ENCODE measurements at regions not wholly inside any gene's neighbourhood (a gene's known extent, or its start where the extent isn't known, plus 50 kb on each side); places are given as distances from the start of the nearest gene placed in this dataset.
"Not testable (repeated sequence)": the region's sequence is repeated elsewhere in the genome, so short reads cannot be mapped to it uniquely, and the experiment has no call there.

DNA sequence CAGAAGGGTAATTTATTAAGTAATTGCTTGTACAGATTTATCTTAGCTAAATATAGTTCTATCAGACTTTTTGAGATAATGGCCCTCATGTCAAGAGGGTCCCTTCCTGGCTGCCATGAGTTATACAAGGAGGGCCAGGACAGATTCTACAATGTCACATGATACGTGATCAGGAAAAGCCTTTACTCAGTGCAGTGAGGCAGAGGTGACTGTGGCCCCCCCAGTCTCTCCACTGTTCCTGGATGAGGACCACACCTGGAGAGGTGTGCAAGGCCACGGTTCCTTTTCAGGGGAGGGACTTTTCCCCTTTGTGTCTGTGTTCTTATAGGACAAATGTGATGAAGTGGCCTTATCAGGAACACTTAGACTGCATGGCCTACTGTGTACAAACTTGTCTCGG lies 54.3 kb upstream of the LRCH1 start:
- DNase-seq (ENCODE audit: low read depth in 3 of 3), result no peak

DNA sequence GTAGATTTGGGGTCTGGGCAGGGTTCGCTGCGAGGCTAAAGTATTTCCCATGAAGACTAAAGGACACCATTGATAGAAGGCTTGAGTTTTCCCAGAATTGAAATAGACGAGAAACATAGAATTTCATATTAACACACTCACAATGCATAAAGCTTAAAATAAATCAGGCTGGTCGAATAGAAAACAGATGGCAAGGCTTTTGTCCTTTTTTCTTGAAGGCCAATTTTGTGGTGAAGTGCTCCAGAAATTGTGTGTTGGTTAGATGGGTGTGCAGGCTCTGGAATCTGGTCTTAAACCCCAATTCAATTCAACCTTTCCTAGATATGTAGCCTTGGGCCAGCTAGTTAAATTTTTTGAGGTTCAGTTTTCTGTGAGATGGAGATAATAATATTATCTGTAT lies 56.9 kb upstream of the LRCH1 start:
- DNase-seq (ENCODE audit: low read depth in 3 of 3), result no peak

DNA sequence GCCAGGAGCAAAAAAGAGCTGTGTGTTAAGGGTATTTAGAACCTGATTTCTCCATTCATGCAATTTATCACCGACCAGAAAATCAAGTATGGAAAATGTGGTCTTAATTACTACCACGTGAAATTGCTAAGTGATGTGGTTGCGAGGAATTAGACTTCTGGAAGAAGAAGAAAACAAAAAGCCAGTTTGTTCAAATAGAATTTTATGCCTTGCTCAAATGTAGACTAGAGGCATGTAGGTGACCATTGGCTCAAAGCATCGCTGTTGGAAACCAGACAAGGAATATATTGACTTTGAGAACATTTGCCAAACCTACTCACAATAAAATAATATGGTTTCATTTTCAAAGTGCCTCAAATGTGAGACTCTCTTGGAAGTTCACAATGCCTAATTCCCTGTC lies 57.3 kb upstream of the LRCH1 start:
- DNase-seq (ENCODE audit: low read depth in 3 of 3), result no peak

DNA sequence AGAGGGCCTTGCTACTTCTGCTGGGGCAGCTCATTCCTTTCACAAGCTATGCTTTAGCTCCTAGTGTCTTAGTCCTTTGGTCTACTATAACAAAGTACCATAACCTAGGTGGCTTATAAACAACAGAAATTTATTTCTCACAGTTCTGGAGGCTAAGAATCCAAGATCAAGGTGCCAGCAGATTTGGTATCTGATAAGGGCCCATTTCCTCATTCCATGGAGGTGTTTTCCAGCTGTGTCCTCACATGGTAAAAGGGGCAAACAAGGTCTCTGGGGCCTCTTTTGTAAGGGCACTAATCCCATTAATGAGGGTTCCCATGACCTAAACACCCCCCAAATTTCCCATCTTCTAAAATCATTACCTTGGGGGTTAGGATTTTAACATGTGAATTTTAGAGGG lies 57.9 kb upstream of the LRCH1 start:
- no peak for DNase-seq (ENCODE audit: low read depth in 3 of 3)

DNA sequence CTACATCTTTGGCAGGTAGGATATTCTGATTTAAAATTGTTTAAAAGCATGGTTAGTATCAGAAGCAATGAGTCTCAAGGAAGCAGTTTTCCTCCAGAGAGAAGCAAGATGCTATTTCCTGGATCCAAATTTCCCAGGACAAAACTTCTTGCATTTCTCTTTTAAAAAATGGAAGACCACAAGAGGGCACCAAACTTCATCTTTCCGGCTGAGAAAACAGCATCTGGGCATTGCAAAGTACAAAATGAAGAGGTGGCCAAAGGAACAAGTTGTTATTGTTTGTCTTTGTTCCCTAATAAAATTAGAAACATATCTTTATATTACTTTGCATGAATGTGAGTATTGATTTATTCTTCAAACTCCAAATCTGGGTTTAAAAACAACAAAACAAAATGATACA lies 60.0 kb upstream of the LRCH1 start:
- DNase-seq (ENCODE audit: low read depth in 3 of 3), result no peak

DNA sequence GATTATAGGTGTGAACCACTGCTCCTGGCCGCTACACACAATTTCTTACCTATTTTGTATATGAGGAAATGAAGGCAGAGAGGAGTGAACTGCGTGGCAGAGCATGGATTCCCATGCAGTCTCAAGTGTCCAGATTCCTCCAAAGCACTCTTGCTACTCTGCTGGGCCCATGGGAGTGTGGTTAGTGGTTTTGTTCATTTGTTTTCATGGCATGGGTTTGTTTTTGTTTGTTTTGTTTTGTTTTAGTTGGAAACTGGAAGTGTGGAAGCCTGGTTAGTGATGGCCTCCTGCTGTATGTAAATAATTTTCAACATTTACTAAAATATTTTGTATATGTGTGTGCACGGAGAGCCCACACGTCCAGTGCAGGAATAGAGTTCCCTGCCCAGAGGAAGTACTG lies 61.3 kb upstream of the LRCH1 start:
- no peak for DNase-seq (ENCODE audit: low read depth in 3 of 3)

DNA sequence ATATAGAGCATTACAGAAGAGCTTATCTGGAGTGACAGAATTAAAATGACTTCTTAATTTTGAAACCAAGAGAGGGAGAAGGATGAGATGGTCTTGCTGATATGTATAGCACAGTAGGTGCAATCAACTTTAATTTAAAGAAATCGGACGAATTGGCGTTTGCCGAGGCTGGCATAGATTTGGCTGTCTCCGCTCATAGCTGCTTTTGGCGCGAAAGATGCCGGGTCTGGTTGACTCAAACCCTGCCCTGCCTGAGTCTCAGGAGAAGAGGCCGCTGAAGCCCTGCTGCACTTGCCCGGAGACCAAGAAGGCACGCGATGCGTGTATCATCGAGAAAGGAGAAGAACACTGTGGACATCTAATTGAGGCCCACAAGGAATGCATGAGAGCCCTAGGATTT lies 62.3 kb upstream of the LRCH1 start:
- not testable (repeated sequence) for DNase-seq (ENCODE audit: low read depth in 3 of 3)

DNA sequence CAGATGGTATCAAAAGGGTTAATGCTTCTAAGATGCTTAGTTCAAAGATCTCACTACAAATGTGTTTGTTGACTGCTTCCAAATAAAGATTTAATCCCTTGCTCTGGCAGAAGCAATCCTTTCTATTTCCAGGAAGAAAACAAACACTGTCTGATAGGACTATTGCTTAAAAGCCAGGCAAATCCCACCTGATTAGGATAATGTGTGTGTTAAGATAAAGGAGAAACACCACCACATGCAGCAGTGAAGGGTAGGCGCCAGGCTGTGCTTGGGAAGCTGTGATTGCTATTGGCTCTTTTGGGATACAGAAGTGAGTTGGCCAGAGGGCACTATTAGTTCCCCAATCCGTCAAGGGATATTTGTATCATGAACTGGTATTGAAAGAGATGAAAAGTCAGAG lies 62.8 kb upstream of the LRCH1 start:
- DNase-seq (ENCODE audit: low read depth in 3 of 3), result no peak

DNA sequence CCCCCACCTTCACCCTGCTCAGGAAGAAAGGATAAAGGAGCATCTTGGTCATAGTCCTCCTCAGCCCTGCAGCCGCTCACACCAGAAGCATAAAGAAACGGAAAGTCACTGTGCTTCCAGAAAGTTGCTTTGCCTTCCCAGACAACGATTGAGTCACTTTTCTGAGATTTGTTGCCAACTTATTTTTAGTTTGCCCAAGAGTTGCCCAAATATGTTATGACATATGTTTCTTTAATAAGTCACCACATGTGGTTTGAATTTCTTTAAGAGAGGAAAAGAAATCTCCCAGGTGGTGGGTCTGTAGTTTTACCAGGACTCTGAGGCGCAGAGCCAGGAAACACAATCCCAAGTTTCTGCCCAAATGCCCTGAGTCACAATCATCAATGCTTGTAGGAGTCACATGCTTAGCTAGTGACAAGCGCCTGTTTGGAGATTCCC lies 63.4 kb upstream of the LRCH1 start:
- no peak for DNase-seq (ENCODE audit: low read depth in 3 of 3)

DNA sequence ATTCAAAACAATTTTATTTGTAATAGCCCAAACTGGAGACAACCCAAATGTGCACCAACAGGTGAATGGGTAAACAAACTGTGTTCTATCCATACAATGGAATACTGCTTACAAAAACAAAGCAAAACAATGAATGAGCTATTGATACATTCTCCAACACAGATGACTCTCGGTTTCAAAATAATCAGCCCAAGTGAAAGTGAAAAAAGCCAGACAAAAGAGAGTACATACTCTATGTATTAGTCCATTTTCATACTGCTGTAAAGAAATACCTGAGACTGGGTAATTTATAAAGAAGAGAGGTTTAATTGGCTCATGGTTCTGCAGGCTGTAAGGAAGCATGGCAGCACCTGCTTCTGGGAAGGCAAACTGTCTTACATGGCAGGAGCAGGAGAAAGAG lies 65.2 kb upstream of the LRCH1 start:
- no peak for DNase-seq (ENCODE audit: low read depth in 3 of 3)

DNA sequence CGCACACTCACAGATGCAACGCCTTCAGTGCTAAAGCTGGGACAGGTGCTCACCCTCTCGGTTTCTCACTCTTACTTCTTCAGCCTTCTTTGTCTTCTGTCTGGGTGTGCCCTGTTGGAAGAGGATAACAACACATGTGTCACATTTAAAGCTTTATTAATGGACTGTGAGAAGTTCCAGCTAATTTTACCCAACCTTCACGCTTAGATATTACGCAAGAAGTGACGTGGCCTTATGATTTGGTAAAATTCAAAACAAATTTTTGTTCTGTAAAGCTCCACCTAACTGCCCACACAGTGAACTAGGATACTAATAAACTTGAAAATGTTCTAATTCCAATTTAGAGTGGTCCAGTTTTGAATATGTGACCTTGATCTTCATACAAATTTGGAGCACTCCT lies 66.7 kb upstream of the LRCH1 start:
- DNase-seq (ENCODE audit: low read depth in 3 of 3), result no peak

DNA sequence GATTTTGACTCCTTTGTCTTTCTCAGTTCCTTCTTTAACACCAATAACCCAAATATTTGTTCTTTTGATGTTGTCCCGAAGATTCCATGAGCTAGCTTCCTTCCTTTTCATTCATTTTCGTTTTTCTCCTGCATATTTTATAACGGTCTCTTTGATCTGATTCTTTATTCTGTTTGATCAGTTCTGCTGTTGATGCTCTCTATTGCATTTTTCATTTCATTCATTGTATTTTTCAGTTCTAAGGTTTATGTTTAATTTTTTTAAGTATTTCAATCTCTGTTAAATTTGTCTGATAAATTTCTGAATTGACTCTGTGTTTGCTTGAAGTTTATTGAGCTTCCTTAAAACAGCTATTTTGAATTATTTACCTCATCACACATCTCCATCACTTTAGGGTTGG lies 68.4 kb upstream of the LRCH1 start:
- no peak for DNase-seq (ENCODE audit: low read depth in 3 of 3)

DNA sequence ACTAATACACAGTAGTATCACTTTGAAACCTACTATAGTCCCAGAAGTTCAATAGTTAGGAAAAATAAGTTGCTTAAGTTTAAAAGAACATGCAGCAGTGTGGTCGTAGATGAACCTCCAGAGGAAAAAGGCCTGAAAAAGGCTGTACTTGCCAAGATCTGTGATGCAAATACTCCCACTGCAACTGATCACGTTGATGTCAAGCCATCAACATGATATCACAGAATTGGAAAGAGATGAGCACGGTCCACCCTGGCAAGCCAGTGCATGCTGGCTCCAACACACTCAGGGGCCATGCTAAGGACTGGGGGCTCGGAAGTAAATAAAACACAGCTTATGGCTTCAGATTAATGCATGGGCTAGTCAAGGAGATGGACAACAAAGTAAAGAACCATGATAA lies 71.8 kb upstream of the LRCH1 start:
- no peak for DNase-seq (ENCODE audit: low read depth in 3 of 3)

DNA sequence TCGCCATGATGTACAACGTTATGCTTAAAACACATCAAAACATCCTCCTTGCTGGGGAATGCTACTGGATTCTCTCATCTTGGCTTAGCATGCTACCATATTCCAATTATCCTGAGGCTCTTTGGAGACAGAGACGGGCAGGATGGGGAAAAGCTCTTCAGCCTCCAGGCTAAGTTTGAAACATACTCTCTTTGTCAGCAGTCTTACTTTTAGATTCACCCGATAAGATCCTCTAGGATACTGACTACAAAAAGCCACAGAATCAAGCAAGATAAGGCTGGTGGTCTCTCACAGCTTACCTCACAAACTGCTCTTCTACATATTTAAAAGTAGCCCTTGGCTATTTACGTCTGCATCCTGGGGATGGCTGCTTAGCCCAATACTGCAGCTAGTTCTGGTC lies 72.8 kb upstream of the LRCH1 start:
- no peak for DNase-seq (ENCODE audit: low read depth in 3 of 3)

DNA sequence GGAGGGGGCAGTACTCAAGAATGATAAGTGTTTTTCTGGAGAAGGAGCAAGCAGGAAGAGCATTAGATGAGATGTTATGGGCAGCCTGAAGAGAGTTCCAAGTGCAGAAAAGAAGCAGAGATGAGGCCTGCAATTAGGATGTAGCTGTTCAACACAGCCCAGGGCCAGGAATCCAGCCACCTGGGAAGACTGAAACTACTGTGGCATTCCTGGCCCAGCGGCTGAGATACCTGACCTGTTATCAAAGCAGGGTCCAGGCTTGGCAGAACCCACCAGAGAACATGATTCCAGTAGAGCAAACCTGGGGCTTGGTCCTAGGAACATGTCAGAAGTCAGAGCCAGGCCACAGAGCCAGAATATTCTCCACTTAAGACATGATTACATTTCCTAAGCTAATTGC lies 73.3 kb upstream of the LRCH1 start:
- DNase-seq (ENCODE audit: low read depth in 3 of 3), result no peak

DNA sequence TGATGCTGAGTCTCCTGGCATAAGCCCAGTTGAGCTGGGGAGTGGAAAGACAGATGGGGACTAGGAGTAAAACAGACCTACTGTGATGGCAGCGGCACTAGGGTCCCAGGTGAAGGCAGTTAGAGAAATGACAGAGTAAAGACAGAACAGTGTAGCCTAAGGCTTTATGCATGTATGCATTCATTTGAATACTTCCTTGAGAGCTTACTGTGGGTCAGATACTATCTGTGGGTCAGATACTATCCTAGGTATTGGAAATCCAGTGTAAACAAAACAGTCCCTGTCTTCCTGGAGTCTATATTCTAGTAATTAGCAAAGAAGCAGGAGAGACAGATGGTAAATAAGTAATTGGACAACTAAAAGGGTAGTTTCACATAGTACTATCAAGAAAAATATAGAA lies 73.7 kb upstream of the LRCH1 start:
- no peak for DNase-seq (ENCODE audit: low read depth in 3 of 3)

DNA sequence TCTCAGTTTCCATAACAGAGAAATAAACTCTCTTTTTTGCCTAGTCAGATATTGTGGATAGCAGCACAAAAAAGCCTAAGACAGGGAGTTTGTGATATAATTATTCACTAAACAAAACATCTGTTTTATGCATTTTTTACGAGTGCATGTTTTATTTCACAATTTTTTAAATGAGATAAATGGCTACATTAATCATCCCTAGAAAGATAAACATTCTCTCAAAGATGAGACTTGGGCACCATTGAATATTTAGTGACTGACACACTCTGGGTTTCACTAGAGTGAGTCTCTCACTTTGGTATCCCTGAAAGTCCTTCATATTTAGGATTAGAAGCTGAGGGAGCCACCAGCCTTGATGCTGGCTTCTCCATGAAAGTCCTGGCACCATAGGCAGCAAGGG lies 74.3 kb upstream of the LRCH1 start:
- no peak for DNase-seq (ENCODE audit: low read depth in 3 of 3)

DNA sequence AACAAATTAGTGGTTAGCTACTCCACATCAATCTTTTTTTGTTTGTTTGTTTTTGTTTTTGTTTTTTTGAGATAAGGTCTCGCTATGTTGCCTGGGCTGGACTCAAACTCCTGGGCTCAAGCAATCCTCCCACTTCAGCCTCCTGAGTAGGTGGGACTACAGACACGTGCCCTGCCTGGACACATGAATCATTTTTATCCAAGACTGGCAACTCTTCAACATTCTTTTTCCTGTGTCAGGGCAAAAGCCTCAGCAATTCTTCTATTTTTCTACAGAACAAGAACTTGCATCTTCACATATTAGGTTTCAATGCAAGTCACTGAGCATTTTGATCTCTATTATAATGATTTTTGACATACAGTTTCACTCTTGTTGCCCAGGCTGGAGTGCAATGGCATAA lies 76.8 kb upstream of the LRCH1 start:
- no peak for DNase-seq (ENCODE audit: low read depth in 3 of 3)

DNA sequence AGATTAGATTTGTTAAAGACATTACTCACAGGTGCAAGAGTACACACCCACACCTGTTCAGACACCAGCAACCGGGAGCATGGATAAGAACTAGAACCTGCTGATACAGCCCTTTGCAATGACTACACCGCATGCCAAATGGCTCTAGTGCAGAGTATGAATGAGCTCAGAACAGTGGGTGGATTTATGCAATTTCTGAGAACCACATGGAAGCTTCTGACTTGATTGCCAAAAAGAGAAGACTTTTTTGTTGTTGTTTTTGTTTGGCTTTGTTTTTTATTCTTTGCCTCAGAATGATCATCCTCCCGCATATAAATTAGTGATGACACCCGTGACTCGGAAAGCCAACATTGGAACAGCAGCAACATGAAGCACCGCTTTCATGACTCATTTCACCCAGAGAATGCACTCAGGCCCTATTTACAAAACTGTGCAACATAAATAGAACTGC lies 77.4 kb upstream of the LRCH1 start:
- no peak for DNase-seq (ENCODE audit: low read depth in 3 of 3)

DNA sequence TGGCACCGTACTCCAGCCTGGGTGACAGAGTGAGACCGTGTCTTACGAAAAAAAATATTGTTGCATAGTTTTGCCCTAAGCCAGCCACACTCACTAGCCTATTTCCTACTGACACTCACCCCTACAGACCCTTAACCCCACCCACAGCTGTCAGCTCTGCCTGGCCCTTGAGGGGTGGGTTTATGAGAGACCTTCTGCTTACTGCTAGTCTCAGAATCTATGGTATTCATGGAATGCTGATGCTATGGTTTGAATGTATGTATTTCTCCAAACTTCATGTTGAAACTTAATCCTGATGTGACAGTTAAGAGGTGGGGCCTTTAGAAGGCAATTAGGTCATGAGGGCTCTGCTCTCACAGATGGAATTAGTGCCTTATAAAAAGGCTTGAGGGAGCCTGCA lies 79.2 kb upstream of the LRCH1 start:
- DNase-seq (ENCODE audit: low read depth in 3 of 3), result no peak

DNA sequence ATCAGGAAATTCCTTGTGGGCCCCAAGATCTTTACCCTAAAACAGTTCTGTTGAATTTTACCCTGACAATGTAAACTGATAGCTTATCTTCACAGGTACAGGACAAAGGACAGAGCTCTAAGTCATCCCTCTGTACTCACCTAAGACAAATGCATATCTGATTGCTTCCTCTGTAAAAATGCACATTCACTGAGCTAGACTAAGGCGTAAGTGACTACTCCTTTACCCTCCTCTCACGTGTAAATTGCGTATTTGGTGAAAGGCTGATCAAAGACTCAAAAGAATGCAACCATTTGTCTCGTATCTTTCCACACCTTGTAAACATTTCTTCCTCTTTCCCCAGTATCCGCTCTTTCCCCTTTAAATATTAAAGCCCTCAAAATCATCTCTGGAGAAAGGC lies 80.6 kb upstream of the LRCH1 start:
- DNase-seq (ENCODE audit: low read depth in 3 of 3), result no peak

DNA sequence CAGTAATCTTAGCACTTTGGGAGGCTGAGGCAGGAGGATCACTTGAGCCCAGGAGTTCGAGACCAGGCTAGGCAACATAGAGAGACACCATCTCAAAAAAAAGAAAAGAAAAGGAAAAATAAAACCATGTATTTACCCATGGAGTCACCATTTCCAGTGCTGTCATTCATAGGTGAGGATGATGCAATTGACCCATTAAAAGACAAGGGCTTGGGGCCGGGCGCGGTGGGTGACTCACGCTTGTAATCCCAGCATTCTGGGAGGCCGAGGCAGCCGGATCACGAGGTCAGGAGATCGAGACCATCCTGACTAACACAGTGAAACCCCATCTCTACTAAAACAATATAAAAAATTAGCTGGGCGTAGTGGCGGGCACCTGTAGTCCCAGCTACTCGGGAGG lies 82.6 kb upstream of the RUBCNL start:
- DNase-seq (ENCODE audit: low read depth in 3 of 3), result not testable (repeated sequence)

DNA sequence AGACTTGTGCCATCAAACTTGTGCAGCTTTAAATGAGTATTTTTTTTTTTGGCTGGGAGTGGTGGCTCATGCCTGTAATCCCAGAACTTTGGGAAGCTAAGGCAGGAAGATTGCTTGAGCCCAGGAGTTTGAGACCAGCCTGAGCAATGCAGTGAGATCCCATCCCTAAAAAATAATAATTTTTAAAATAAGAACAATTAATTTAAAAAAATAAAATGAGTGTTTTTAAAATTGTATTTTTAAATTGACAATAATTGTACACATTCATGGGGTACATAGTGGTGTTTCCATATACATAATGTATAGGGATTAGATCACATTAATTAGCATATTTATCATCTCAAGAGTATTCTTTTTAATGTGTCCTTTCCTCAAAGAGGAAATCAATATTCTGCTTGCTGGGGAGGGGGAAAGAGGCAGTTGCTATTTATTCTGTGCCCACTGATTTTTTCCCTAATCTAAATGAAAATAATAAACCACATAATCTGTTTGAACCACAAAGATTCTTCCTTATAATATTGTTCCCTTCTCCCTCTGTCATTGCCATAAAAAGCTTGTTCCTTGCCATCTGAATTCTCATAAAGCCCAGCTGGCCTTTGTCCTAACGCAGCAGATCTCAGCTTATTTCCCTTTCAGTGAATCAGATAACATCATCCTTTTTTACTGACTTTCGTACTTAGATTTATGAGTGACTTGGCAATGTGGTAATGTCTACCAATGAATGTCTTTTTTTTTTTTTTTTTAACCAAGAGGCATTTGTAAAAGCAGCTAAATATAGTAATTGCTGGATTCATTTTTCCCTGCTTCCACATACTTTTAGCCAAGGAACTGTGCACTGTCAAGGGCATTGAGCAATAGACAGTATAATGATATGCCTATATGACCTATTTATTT lies 81.8 kb upstream of the RUBCNL start:
- no peak for DNase-seq (ENCODE audit: low read depth in 3 of 3)

DNA sequence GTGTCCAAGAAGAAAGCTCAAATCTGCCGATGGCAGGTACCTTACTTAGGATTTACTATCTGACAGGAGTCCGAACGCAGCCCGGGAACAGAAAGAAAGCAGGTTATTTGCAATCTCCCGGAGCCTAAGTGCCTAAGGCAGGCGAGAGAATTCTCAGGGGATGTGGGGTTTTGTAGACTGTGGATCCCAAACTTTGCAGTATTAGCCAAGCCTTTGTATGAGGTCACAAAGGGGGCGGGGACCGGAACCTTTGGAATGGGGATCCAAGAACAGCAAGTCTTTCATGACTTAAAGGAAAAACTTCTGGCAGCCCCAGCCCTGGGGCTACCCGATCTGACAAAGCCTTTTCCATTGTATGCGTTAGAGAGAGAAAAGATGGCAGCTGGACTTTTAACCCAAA lies 80.6 kb upstream of the RUBCNL start:
- not testable (repeated sequence) for DNase-seq (ENCODE audit: low read depth in 3 of 3)

Data from stimulated activated CD4-positive, alpha-beta T cell treated with anti-CD3 and anti-CD28 coated beads, TNF-alpha, amount 100 ng/mL, for 24 hours (primary cell).